K562 (cell line): ENCODE measurements at regions not wholly inside any gene's neighbourhood (a gene's known extent, or its start where the extent isn't known, plus 50 kb on each side); places are given as distances from the start of the nearest gene placed in this dataset.

Experiments used
- BCOR ChIP-seq: fragments of 450-650 bp; IDR thresholded peaks from 2 replicates; pipeline ENCODE4 v1.6.1; 2016
- ETV6 ChIP-seq, 3 experiments: fragments of 150-350 bp in 1 of 3; sonication (generic) in 1 of 3; formaldehyde crosslinking in 1 of 3; IDR thresholded peaks; 2 replicates each; pipeline versions ENCODE4 v1.6.1 to v1.8.0; 2014 to 2022; ENCODE audit warnings: borderline replicate concordance in 2 of 3, low read depth in 2 of 3, antibody characterized with exemption in 1 of 3, low read length in 1 of 3, mild to moderate bottlenecking in 1 of 3, missing genetic modification reagents in 1 of 3
- EZH2 ChIP-seq: IDR thresholded peaks from 2 replicates; pipeline ENCODE4 v1.6.1; 2012; ENCODE audit warnings: low read depth, mild to moderate bottlenecking, inconsistent platforms, low read length, borderline replicate concordance
- ILF3 ChIP-seq: fragments of 450-650 bp; IDR thresholded peaks from 2 replicates; pipeline ENCODE4 v1.6.1; 2018; ENCODE audit warnings: antibody characterized with exemption, mild to moderate bottlenecking, moderate library complexity, borderline replicate concordance
- MAX ChIP-seq: sonication (generic); formaldehyde crosslinking; IDR thresholded peaks from 2 replicates; pipeline ENCODE4 v1.9.0; 2022; ENCODE audit warnings: mild to moderate bottlenecking, missing genetic modification reagents
- MEF2A ChIP-seq: IDR thresholded peaks from 2 replicates; pipeline ENCODE4 v1.6.1; 2011; ENCODE audit warnings: low read depth, mild to moderate bottlenecking, low read length, moderate library complexity; ENCODE audit not compliant: control insufficient read depth
- RFX5 ChIP-seq: IDR thresholded peaks from 2 replicates; pipeline ENCODE4 v1.6.1; 2011; ENCODE audit warnings: low read depth, mild to moderate bottlenecking, improper control_type of control experiment, low read length
- RUNX1 ChIP-seq: sonication (generic); IDR thresholded peaks from 2 replicates; pipeline ENCODE4 v1.6.1; 2016; ENCODE audit warnings: antibody characterized with exemption, low read depth
- TBL1XR1 ChIP-seq, 2 experiments: IDR thresholded peaks; 2 replicates each; pipeline ENCODE4 v1.6.1; 2012; ENCODE audit warnings: improper control_type of control experiment in 2 of 2, low read length in 2 of 2, mild to moderate bottlenecking in 1 of 2
- ZNF445 ChIP-seq: fragments of 250-450 bp; sonication (Bioruptor Pico); IDR thresholded peaks from 2 replicates; pipeline ENCODE4 v1.4.0; 2020; ENCODE audit warnings: low read depth, mild to moderate bottlenecking, moderate library complexity
- ZNF644 ChIP-seq: fragments of 200-800 bp; sonication (Bioruptor generic); IDR thresholded peaks from 2 replicates; pipeline ENCODE4 v1.6.1; 2016; ENCODE audit warnings: low read depth, missing genetic modification characterization, missing compliant biosample characterization
- TF ChIP-seq, protein P1 (sequence below): fragments of 450-650 bp; IDR thresholded peaks from one replicate; pipeline ENCODE4 v1.6.1; 2018; ENCODE audit warnings: mild to moderate bottlenecking, moderate library complexity; ENCODE audit not compliant: partially characterized antibody
- TF ChIP-seq, protein P2 (sequence below), 3 experiments: IDR thresholded peaks in 2 of 3; conservative IDR thresholded peaks in 1 of 3; 2 replicates each; pipeline ENCODE4 v1.5.1; 2011 to 2012; ENCODE audit warnings: low read length in 3 of 3, mild to moderate bottlenecking in 3 of 3, control low read depth in 2 of 3, improper control_type of control experiment in 1 of 3, inconsistent platforms in 1 of 3, low read depth in 1 of 3, mixed read lengths in 1 of 3, moderate library complexity in 1 of 3; ENCODE audit not compliant: insufficient read depth in 2 of 3
- TF ChIP-seq, protein P3 (sequence below): fragments of 250-450 bp; sonication (Bioruptor Pico); IDR thresholded peaks from 2 replicates; pipeline ENCODE4 v1.5.0; 2021; ENCODE audit warnings: mild to moderate bottlenecking, borderline replicate concordance

DNA sequence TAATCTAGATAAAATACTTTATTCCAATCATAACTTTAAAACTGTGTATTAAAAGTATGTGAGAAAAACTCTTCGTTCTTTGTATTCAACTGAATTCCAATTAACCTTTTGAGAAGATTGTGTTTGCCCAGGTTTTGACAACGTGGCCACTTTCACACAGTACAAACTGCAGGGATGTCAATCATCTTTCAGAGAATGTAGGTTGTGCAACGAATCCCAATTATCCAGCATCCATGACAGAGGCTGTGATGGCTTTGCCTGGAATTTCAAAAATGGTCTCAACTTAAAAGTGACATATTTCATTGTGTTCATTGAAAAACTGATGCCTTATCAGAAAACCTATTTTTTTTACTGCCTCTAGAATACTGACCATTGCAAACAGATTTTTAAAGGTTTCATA lies 615.1 kb upstream of the KCNMB2 start:
- no peak for TF ChIP-seq RUNX1
- no peak for TF ChIP-seq MAX (CRISPR knock-in tag)
- TF ChIP-seq, protein P1, sequence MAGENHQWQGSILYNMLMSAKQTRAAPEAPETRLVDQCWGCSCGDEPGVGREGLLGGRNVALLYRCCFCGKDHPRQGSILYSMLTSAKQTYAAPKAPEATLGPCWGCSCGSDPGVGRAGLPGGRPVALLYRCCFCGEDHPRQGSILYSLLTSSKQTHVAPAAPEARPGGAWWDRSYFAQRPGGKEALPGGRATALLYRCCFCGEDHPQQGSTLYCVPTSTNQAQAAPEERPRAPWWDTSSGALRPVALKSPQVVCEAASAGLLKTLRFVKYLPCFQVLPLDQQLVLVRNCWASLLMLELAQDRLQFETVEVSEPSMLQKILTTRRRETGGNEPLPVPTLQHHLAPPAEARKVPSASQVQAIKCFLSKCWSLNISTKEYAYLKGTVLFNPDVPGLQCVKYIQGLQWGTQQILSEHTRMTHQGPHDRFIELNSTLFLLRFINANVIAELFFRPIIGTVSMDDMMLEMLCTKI, result no peak
- TF ChIP-seq ETV6 (IDR thresholded peaks at IDR 0.05; ENCODE audit: borderline replicate concordance in 1 of 2, low read depth in 2 of 2, low read length in 1 of 2), result no peak
- TF ChIP-seq ETV6 (CRISPR knock-in tag; IDR thresholded peaks at IDR 0.05; ENCODE audit: borderline replicate concordance), result no peak
- no peak for TF ChIP-seq ZNF445 (CRISPR knock-in tag)
- TF ChIP-seq, protein P2, sequence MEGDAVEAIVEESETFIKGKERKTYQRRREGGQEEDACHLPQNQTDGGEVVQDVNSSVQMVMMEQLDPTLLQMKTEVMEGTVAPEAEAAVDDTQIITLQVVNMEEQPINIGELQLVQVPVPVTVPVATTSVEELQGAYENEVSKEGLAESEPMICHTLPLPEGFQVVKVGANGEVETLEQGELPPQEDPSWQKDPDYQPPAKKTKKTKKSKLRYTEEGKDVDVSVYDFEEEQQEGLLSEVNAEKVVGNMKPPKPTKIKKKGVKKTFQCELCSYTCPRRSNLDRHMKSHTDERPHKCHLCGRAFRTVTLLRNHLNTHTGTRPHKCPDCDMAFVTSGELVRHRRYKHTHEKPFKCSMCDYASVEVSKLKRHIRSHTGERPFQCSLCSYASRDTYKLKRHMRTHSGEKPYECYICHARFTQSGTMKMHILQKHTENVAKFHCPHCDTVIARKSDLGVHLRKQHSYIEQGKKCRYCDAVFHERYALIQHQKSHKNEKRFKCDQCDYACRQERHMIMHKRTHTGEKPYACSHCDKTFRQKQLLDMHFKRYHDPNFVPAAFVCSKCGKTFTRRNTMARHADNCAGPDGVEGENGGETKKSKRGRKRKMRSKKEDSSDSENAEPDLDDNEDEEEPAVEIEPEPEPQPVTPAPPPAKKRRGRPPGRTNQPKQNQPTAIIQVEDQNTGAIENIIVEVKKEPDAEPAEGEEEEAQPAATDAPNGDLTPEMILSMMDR (IDR thresholded peaks at IDR 0.05 in 2 of 3, conservative IDR thresholded peaks at IDR 0.05 in 1 of 3; ENCODE audit: insufficient read depth in 2 of 3, low read depth in 1 of 3, low read length in 3 of 3), result no peak
- no peak for TF ChIP-seq ILF3
- no peak for TF ChIP-seq MEF2A
- TF ChIP-seq RFX5, result no peak
- TF ChIP-seq TBL1XR1 (IDR thresholded peaks at IDR 0.05; ENCODE audit: low read length in 2 of 2), result no peak
- TF ChIP-seq, protein P3, sequence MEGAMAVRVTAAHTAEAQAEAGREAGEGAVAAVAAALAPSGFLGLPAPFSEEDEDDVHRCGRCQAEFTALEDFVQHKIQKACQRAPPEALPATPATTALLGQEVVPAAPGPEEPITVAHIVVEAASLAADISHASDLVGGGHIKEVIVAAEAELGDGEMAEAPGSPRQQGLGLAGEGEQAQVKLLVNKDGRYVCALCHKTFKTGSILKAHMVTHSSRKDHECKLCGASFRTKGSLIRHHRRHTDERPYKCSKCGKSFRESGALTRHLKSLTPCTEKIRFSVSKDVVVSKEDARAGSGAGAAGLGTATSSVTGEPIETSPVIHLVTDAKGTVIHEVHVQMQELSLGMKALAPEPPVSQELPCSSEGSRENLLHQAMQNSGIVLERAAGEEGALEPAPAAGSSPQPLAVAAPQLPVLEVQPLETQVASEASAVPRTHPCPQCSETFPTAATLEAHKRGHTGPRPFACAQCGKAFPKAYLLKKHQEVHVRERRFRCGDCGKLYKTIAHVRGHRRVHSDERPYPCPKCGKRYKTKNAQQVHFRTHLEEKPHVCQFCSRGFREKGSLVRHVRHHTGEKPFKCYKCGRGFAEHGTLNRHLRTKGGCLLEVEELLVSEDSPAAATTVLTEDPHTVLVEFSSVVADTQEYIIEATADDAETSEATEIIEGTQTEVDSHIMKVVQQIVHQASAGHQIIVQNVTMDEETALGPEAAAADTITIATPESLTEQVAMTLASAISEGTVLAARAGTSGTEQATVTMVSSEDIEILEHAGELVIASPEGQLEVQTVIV (CRISPR knock-in tag), result no peak
- TF ChIP-seq ZNF644, result no peak
- no peak for TF ChIP-seq BCOR
- TF ChIP-seq EZH2, result no peak
